ENCODE measurements at regions not wholly inside any gene's neighbourhood (a gene's known extent, or its start where the extent isn't known, plus 50 kb on each side); places are given as distances from the start of the nearest gene placed in this dataset.

DNA sequence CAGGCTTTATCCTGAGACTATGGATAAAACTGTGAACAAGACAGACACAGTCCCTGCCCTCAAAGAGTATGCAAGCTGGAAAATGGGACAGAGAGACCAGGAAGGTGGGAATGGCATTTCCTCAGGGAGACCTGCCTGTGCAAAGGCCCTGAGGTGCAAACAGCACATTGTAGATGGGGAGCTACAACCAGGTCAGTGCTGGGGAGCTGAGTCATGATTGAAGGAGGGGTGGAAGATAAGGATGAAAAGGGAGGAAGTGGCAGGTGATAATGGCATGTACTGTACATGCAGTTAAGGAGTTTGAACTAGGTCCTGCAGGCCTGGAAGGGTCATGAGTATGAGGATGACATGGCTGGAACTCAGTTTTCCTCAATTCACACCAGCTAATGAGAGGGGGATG lies 75.5 kb upstream of the BOD1 start:
- no peak overlapping the region for H3K4me3 ChIP-seq (replicated peaks in 1 of 3; ENCODE audit: insufficient read depth in 1 of 3, low read depth in 2 of 3, low read length in 3 of 3)
- intact Hi-C loops (cut with micrococcal nuclease; ENCODE audit: unreplicated experiment) (no loop called here), in situ Hi-C loops (cut with HindIII; ENCODE audit: extremely low pct_ligation_motif_present, low pct_unique_long_range_greater_than_20kb) (no loop called here)
- no peaks in the 10 kb centered on the region for H4K20me1 ChIP-seq (ENCODE audit: insufficient read depth, low read length)
- H3K9me3 ChIP-seq (ENCODE audit: low read length): peaks cover 6% of the 10 kb centered on the region
- H3K27ac ChIP-seq (ENCODE audit: extremely low read length, insufficient read depth, low read length): no peak overlapping the region
- no peaks in the 10 kb centered on the region; a peak in 1 of 5 replicates for H3K27me3 ChIP-seq (ENCODE audit: control insufficient read depth in 1 of 2, insufficient read depth in 2 of 2, low read length in 2 of 2)
- H3K36me3 ChIP-seq (replicated peaks in 1 of 2; ENCODE audit: control insufficient read depth in 1 of 2, insufficient read depth in 2 of 2, low read length in 2 of 2): no peaks in the 10 kb centered on the region
- TF ChIP-seq ADNP (CRISPR knock-in tag; IDR thresholded peaks at IDR 0.05) (0 out of 2 replicates have a peak, but pooled peaks have one; percentile 26), MTA3 (CRISPR knock-in tag; IDR thresholded peaks at IDR 0.05) (no peak), HDAC2 (CRISPR knock-in tag; IDR thresholded peaks at IDR 0.05) (0 out of 2 replicates have a peak, but pooled peaks have one; percentile 27), ZBTB7B (CRISPR knock-in tag; IDR thresholded peaks at IDR 0.05) (no peak), MTF1 (CRISPR knock-in tag; IDR thresholded peaks at IDR 0.05) (no peak), ZNF670 (CRISPR knock-in tag; IDR thresholded peaks at IDR 0.05; ENCODE audit: borderline replicate concordance) (no peak), TARDBP (CRISPR knock-in tag; IDR thresholded peaks at IDR 0.05) (no peak), ZMYM3 (CRISPR knock-in tag; IDR thresholded peaks at IDR 0.05) (peak; percentile 96), ZFP82 (CRISPR knock-in tag; IDR thresholded peaks at IDR 0.05; ENCODE audit: borderline replicate concordance) (no peak), KDM1A (CRISPR knock-in tag; IDR thresholded peaks at IDR 0.05) (peak; percentile 81; the same call in 1 of the 2 replicates), FOSL2 (CRISPR knock-in tag; IDR thresholded peaks at IDR 0.05) (peak; percentile 42; the same call in 1 of the 2 replicates), ZFX (CRISPR knock-in tag; IDR thresholded peaks at IDR 0.05; ENCODE audit: low read depth) (no peak), RCOR2 (CRISPR knock-in tag; IDR thresholded peaks at IDR 0.05) (0 out of 2 replicates have a peak, but pooled peaks have one; percentile 39), MTF2 (CRISPR knock-in tag; IDR thresholded peaks at IDR 0.05; ENCODE audit: borderline replicate concordance) (no peak), YEATS2 (CRISPR knock-in tag; IDR thresholded peaks at IDR 0.05; ENCODE audit: borderline replicate concordance) (no peak)
- TF ChIP-seq, protein P1, sequence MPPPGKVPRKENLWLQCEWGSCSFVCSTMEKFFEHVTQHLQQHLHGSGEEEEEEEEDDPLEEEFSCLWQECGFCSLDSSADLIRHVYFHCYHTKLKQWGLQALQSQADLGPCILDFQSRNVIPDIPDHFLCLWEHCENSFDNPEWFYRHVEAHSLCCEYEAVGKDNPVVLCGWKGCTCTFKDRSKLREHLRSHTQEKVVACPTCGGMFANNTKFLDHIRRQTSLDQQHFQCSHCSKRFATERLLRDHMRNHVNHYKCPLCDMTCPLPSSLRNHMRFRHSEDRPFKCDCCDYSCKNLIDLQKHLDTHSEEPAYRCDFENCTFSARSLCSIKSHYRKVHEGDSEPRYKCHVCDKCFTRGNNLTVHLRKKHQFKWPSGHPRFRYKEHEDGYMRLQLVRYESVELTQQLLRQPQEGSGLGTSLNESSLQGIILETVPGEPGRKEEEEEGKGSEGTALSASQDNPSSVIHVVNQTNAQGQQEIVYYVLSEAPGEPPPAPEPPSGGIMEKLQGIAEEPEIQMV (CRISPR knock-in tag; IDR thresholded peaks at IDR 0.05; ENCODE audit: low read depth): no peak
- TF ChIP-seq, protein P2, sequence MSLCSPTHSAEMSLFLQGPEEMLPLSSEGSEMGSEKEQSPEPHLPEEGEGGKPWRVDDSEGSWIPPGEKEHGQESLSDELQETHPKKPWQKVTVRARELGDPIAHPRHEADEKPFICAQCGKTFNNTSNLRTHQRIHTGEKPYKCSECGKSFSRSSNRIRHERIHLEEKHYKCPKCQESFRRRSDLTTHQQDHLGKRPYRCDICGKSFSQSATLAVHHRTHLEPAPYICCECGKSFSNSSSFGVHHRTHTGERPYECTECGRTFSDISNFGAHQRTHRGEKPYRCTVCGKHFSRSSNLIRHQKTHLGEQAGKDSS (CRISPR knock-in tag; IDR thresholded peaks at IDR 0.05; ENCODE audit: borderline replicate concordance, low read depth): no peak
- TF ChIP-seq, protein P3, sequence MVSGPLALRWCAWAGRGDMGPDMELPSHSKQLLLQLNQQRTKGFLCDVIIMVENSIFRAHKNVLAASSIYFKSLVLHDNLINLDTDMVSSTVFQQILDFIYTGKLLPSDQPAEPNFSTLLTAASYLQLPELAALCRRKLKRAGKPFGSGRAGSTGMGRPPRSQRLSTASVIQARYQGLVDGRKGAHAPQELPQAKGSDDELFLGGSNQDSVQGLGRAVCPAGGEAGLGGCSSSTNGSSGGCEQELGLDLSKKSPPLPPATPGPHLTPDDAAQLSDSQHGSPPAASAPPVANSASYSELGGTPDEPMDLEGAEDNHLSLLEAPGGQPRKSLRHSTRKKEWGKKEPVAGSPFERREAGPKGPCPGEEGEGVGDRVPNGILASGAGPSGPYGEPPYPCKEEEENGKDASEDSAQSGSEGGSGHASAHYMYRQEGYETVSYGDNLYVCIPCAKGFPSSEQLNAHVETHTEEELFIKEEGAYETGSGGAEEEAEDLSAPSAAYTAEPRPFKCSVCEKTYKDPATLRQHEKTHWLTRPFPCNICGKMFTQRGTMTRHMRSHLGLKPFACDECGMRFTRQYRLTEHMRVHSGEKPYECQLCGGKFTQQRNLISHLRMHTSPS (CRISPR knock-in tag; IDR thresholded peaks at IDR 0.05; ENCODE audit: low read depth): no peak
- H3K4me2 ChIP-seq (ENCODE audit: low read depth, low read length): no peak overlapping the region
- BruUV-seq (replicated peaks): no TSS peak
- ATAC-seq: no peak
- ChIA-PET CTCF (ENCODE audit: low intra/inter-chr PET ratio, low total read pairs) (no interaction called here), POLR2A (no interaction called here)
- FAIRE-seq: no peak
- no peak for DNase-seq (ENCODE audit: low spot score)
- H2AFZ ChIP-seq (ENCODE audit: low read length): no peak overlapping the region
- peaks cover 76% of the 10 kb centered on the region for H3K4me1 ChIP-seq (ENCODE audit: insufficient read depth, low read length)
- no peak overlapping the region for H3K9ac ChIP-seq (ENCODE audit: insufficient read depth, low read depth, low read length)
- no peaks in the 10 kb centered on the region for H3K79me2 ChIP-seq (ENCODE audit: insufficient read depth, low read length)

Data from HepG2 (cell line).